ENCODE measurements at regions not wholly inside any gene's neighbourhood (a gene's known extent, or its start where the extent isn't known, plus 50 kb on each side); places are given as distances from the start of the nearest gene placed in this dataset.

GRCh38 chr7:81327468-81328266 is 408.8 kb upstream of the SEMA3C start:
- TF ChIP-seq SUZ12 (IDR thresholded peaks at IDR 0.05; ENCODE audit: extremely low read depth, insufficient read depth, insufficient read length) (no peak), ZNF274 (IDR thresholded peaks at IDR 0.05; ENCODE audit: low read depth, low read length) (no peak)
